GM12891 (cell line): ENCODE measurements at regions not wholly inside any gene's neighbourhood (a gene's known extent, or its start where the extent isn't known, plus 50 kb on each side); places are given as distances from the start of the nearest gene placed in this dataset.

Source experiments
- PAX5 ChIP-seq: IDR thresholded peaks from 2 replicates; pipeline ENCODE4 v1.6.1; 2011; ENCODE audit warnings: low read length, moderate library complexity, mild to moderate bottlenecking; ENCODE audit not compliant: insufficient read depth, severe bottlenecking
- POLR2A ChIP-seq: IDR thresholded peaks from 2 replicates; pipeline ENCODE4 v1.6.1; 2011; ENCODE audit warnings: low read depth, low read length, control low read depth
- POLR2AphosphoS5 ChIP-seq: IDR thresholded peaks from 2 replicates; pipeline ENCODE4 v1.6.1; 2011; ENCODE audit warnings: low read depth, low read length, control low read depth
- TAF1 ChIP-seq: IDR thresholded peaks from 2 replicates; pipeline ENCODE4 v1.6.1; 2011; ENCODE audit warnings: low read depth, low read length, control low read depth

GRCh38 chr3:181264486-181264885, 274.9 kb upstream of the DNAJC19 start:
- TF ChIP-seq POLR2AphosphoS5 (no peak), POLR2A (no peak), TAF1 (no peak), PAX5 (no peak)
